ENCODE measurements at regions not wholly inside any gene's neighbourhood (a gene's known extent, or its start where the extent isn't known, plus 50 kb on each side); places are given as distances from the start of the nearest gene placed in this dataset.

- DNase-seq, result no peak
- Histone ChIP-seq H3K27ac (ENCODE audit: low read length) (no peak overlapping the region), H3K27me3 (ENCODE audit: low read length) (peaks cover 58% of the 10 kb centered on the region), H3K4me3 (ENCODE audit: low read length) (no peak overlapping the region), H2AFZ (ENCODE audit: low read length) (no peak overlapping the region), H4K20me1 (ENCODE audit: low read length) (no peaks in the 10 kb centered on the region), H3K36me3 (ENCODE audit: low read depth, low read length) (no peaks in the 10 kb centered on the region), H3K4me1 (ENCODE audit: insufficient read depth, low read length) (no peaks in the 10 kb centered on the region), H3K9ac (ENCODE audit: low read length) (no peak overlapping the region), H3K4me2 (ENCODE audit: low read length) (no peak overlapping the region), H3K9me2 (replicated peaks; ENCODE audit: low read length) (no peaks in the 10 kb centered on the region), H3K79me2 (ENCODE audit: low read length) (no peaks in the 10 kb centered on the region), H3K9me3 (ENCODE audit: low read length) (no peaks in the 10 kb centered on the region), H3F3A (ENCODE audit: low read length, unreplicated experiment) (no peaks in the 10 kb centered on the region)
- CTCF ChIA-PET, result no interaction called here
- no TSS peak for BruUV-seq (replicated peaks)
- intact Hi-C loops (cut with micrococcal nuclease), result no loop called here
- TF ChIP-seq EZH2phosphoT487 (IDR thresholded peaks at IDR 0.05; ENCODE audit: borderline replicate concordance, low read length) (no peak), CTCF (conservative IDR thresholded peaks at IDR 0.05; ENCODE audit: low read depth, low read length) (no peak), EZH2 (IDR thresholded peaks at IDR 0.05; ENCODE audit: low read length, unreplicated experiment) (no peak)
- POLR2A ChIA-PET (ENCODE audit: unreplicated experiment), result no interaction called here
- ATAC-seq, result no peak
Measured at GRCh38 chr6:8657522-8657921, 222.2 kb upstream of the SLC35B3 start.

GRCh38 chr6:8655670-8656454 is 220.5 kb upstream of the SLC35B3 start:
- ChIA-PET CTCF (no interaction called here), POLR2A (ENCODE audit: unreplicated experiment) (no interaction called here)
- Histone ChIP-seq H3K4me3 (ENCODE audit: low read length) (no peak overlapping the region), H3K4me2 (ENCODE audit: low read length) (no peak overlapping the region), H3F3A (ENCODE audit: low read length, unreplicated experiment) (no peaks in the 10 kb centered on the region), H3K36me3 (ENCODE audit: low read depth, low read length) (no peaks in the 10 kb centered on the region), H3K9me3 (ENCODE audit: low read length) (no peaks in the 10 kb centered on the region), H3K79me2 (ENCODE audit: low read length) (no peaks in the 10 kb centered on the region), H3K9ac (ENCODE audit: low read length) (no peak overlapping the region), H3K9me2 (replicated peaks; ENCODE audit: low read length) (no peaks in the 10 kb centered on the region), H3K27me3 (ENCODE audit: low read length) (peaks cover 44% of the 10 kb centered on the region), H3K27ac (ENCODE audit: low read length) (no peak overlapping the region), H3K4me1 (ENCODE audit: insufficient read depth, low read length) (no peaks in the 10 kb centered on the region), H4K20me1 (ENCODE audit: low read length) (no peaks in the 10 kb centered on the region), H2AFZ (ENCODE audit: low read length) (no peak overlapping the region)
- BruUV-seq (replicated peaks), result no TSS peak
- ATAC-seq (no peak), DNase-seq (no peak)
- intact Hi-C loops (cut with micrococcal nuclease), result no loop called here
- TF ChIP-seq CTCF (conservative IDR thresholded peaks at IDR 0.05; ENCODE audit: low read depth, low read length), result no peak

GRCh38 chr6:8652710-8653109 is 217.4 kb upstream of the SLC35B3 start:
- POLR2A ChIA-PET (ENCODE audit: unreplicated experiment), result no interaction called here
- Histone ChIP-seq H3K4me3 (ENCODE audit: low read length) (no peak overlapping the region), H3K27ac (ENCODE audit: low read length) (no peak overlapping the region), H2AFZ (ENCODE audit: low read length) (no peak overlapping the region), H3K4me2 (ENCODE audit: low read length) (no peak overlapping the region), H3K9me3 (ENCODE audit: low read length) (no peaks in the 10 kb centered on the region), H3K9ac (ENCODE audit: low read length) (no peak overlapping the region), H3K27me3 (ENCODE audit: low read length) (peaks cover 13% of the 10 kb centered on the region; the same call in 1 of the 2 replicates), H3F3A (ENCODE audit: low read length, unreplicated experiment) (no peaks in the 10 kb centered on the region), H3K9me2 (replicated peaks; ENCODE audit: low read length) (no peaks in the 10 kb centered on the region), H3K4me1 (ENCODE audit: insufficient read depth, low read length) (no peaks in the 10 kb centered on the region), H3K36me3 (ENCODE audit: low read depth, low read length) (no peaks in the 10 kb centered on the region), H3K79me2 (ENCODE audit: low read length) (no peaks in the 10 kb centered on the region), H4K20me1 (ENCODE audit: low read length) (no peaks in the 10 kb centered on the region)
- intact Hi-C loops (cut with micrococcal nuclease), result no loop called here
- CTCF ChIA-PET, result no interaction called here
- DNase-seq (no peak), ATAC-seq (no peak)
- TF ChIP-seq EZH2 (IDR thresholded peaks at IDR 0.05; ENCODE audit: low read length, unreplicated experiment), result no peak
- TF ChIP-seq EZH2phosphoT487 (IDR thresholded peaks at IDR 0.05; ENCODE audit: borderline replicate concordance, low read length), result no peak
- TF ChIP-seq CTCF (conservative IDR thresholded peaks at IDR 0.05; ENCODE audit: low read depth, low read length), result no peak
- BruUV-seq (replicated peaks), result no TSS peak

All from PC-3 (cell line).